ENCODE measurements at regions not wholly inside any gene's neighbourhood (a gene's known extent, or its start where the extent isn't known, plus 50 kb on each side); places are given as distances from the start of the nearest gene placed in this dataset.
A peak's percentile ranks its signal among the peaks of the same experiment; 100 is the strongest.
"Not testable (repeated sequence)": the region's sequence is repeated elsewhere in the genome, so short reads cannot be mapped to it uniquely, and the experiment has no call there.

DNA sequence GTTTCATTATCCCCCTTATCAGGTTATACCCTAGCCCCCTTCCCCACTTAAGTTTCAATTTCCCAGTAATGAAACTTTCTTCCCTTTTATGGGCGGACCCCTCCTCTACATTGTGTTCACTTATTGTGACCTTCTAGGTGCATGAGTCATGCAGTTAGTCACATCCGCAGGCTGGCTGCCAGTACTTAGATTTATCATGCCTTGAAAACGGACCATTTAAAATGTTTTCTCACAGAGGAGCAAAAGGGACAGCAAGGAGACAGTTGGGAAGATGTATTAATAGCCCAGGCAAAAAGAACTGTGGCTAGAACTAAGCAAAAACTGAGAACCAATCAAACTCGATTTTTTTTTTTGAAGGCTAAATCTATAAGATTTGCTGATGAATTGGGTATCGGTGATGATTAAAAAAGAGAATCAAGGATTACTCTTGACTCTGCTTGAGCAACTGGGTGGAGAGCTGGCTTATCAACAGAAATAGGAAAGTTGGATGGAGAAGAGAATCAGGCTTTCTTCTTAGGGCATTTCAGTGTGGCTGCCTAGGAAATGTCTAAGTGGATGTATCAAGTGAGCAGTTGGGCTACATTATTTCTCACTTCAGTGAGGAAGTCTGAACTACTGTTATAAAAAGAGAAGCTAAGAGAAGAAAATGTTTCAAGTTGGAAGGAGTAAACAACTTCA is 615.0 kb downstream of the HINT1 start:
- peak; percentile 3 for DNase-seq

DNA sequence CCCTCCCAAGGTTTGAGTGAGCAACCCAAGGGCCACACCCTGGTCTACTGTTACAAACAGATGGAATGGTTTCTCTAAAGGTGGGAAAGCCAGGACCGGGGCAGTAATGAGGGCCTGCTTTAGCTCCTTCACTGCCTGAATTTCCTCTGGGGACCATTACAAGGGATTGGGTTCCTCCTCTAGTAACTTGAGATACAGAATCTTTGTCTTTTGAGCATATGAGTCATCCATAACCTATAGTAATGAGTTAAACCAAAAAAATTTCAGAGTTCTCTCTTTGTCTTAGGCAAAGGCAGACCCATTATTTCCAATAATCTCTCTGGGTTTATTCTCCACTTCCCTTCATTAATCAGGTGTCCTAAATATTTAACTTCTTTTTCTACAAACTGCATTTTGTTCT is 618.8 kb downstream of the HINT1 start:
- no peak for DNase-seq

DNA sequence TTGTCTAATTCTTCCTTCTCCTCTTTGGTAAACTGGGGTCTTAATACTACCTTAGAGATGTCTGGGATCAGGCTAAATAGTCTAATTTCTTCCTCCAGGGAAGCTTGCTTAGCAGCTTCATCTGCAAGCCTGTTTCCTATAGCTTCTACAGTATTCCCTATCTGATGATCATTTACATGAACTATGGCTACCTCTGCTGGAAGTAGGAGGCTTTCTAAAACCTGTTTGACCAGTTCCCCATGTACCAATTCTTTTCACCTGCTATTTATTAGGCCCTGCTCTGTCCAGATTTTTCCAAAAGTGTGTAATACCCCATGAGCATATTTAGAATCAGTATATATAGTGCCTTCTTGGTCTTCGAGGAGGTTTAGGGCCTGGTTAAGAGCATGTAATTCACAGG is 619.8 kb downstream of the HINT1 start:
- no peak for DNase-seq

DNA sequence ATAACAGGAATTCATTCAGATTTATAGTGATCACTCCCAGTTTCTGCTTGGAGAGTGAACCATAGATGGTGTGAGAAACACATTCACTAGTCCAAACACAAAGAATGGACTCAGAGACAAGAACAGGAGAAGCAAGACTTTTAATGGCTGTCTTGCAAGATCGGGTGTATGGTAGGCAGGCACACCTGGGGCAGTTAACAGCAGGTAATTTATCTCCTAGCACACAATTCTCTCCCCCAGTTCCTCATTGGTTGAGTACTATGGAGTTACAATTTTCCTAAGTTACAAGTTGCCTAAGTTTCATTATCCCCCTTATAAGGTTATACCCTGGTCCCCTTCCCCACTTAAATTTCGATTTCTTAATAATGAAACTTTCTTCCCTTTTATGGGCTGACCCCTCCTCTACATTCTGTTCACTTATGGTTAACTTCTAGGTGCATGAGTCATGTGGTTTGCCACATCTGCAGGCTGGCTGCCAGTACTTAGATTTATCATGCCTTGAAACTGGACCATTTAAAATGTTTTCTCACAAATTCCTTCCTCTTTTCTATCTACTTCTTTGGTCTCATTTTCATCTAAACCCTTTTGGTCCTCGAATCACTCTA is 623.3 kb downstream of the HINT1 start:
- DNase-seq = peak; percentile 26

DNA sequence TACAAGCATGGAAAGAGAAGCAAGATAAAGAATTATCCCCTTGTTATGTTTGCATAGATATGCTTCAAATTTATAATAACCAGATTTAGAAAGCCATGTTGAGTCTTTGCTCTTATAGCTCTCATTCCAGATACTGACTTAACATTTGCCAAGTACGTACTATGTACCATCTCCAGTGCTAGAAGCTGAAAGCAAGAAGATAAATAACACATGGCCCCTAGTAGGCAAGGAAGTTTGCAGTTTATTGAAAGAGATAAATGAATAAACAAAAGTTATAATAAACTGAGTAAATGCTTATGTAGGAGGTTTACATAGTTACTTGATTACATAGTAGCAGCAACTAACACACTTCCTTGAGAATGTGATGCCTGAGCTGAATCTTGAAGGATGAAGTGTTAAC is 628.4 kb downstream of the HINT1 start:
- no peak for DNase-seq

DNA sequence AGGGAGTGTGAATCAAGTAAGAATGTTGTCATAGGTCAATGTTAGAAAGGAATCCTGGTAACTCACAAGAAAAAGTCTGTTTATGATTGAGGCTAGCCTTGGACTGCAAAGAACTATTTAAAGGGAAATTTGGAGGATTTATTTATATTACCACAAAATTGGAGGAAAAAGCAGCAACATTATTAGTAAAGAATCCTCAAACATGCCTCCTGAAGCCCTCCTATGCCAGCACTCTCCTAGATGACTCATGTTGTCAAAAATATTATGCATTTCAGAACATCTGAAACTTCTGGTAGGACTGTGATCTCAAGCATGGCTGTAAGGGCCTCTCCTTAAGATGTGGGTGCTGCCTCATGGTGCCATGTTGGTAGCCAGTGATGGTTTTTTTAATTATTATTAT is 628.5 kb downstream of the CHSY3 start:
- DNase-seq = no peak

DNA sequence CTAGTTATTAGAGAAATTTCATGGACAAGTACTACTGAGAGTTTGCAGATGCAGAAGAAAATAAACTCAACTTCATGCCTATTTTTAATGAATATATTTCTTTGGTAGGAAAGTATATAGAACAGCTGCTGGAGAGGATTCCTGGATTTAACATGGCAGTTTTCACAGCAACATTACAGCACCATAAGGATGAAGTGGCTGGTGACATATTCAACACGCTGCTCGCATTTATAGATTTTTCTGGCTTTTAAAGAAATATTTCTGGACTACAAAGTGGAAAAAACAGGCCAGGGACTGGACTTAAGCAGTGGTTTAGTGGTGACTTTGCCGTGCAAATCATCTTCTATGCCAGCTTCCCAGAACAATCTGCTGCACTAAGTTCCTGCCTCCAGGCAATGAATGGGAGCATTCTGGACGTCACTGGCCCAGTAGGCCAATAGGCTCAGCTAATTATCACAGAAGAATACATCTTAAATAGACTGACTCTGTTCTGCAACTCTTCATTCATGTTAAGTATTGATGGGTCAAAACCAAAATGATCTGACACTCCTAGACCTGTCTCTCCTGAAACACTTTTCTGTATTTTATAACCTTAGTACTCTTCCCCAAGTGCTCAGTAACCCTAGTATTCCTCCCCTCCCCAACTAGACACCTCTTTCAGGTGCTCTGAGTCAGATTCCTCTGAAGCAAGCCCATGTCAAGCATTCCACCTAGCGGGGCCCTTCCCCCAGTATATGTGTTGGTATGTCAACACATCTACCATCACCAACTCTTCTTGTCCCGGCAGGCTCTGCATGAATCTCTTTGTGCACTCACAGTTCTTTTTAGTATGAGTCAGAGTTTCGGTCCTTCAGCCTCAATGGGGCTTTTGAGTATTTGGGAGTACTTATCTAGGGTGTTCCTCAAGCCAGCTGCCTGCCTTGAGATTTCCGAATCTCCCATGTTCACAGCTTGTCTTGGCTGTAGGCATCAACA is 625.5 kb downstream of the CHSY3 start:
- no peak for DNase-seq

DNA sequence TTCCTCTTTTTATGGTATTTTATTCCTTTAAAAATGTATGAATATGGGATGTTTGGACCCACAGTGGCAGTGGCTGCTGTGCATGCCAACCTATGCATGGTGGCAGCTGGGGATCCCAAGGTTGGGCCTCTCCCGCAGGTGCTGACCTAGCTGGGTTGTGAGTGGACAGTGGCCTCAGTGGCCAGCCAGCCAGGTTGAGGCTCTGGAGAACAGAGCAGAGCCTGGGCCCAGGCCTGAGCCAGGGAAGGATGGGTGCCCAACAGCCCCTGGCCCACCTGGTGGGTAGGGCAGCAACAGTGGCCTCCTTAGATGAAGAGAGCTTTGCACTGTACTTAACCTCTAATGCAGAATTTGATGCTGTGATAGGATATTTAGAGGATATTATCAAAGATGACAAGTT is 624.8 kb downstream of the CHSY3 start:
- no peak for DNase-seq

DNA sequence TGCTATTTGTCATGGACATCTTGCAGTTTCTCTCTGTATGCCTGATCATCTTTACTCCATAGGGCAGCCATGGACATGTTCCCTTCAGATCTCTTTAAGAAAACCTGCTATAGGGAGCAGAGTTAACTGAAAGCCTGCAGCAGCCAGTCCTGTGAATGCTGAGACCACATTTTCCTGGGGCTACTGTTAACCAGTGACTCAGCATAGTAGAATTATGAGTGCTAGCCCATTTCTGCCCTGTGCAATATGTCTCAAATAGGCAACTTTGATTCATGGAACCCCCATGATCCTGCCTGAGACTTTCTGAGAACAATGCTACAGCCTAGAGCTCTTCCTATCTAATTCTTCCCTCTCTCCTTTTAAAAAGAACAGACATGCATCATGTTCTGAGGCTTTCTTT is 624.2 kb downstream of the CHSY3 start:
- no peak for DNase-seq

DNA sequence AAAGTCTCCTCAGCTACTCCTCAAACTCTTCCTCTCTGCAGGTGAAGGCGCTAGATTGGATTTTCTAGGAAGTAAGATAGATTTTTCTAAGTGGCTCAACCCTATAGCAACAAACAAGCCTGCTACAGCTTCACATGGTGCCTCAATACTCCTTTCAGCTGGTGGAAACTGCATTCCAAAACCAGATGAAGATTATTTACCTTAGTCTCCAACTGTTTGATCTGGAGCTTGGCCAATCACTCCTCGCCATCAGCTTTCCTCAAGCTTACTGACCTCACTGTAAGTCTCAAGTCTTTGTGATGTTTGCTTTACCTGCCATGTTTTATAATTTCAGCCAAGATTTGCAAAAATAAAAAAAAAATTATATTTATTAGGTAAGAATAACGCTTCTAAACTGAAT is 622.4 kb downstream of the CHSY3 start:
- DNase-seq = no peak

DNA sequence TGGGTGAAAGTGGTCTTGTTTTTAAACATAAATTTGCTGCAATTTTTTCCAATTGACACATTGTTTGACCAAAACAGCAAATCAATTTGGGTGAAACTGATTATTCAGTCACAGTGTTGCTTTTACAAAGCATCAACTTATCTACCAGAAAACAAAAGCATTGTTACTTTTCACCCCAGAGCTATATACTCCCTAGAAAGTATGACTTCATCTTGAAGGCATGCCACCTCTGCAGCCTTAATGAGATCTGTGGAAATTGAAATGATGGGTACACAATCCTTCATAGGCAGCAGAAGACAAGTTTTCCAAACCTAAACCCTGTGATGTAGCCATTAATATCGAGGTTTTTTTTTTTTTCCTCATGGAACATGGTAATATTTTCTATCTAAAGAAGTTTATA is 615.9 kb downstream of the CHSY3 start:
- DNase-seq = no peak

DNA sequence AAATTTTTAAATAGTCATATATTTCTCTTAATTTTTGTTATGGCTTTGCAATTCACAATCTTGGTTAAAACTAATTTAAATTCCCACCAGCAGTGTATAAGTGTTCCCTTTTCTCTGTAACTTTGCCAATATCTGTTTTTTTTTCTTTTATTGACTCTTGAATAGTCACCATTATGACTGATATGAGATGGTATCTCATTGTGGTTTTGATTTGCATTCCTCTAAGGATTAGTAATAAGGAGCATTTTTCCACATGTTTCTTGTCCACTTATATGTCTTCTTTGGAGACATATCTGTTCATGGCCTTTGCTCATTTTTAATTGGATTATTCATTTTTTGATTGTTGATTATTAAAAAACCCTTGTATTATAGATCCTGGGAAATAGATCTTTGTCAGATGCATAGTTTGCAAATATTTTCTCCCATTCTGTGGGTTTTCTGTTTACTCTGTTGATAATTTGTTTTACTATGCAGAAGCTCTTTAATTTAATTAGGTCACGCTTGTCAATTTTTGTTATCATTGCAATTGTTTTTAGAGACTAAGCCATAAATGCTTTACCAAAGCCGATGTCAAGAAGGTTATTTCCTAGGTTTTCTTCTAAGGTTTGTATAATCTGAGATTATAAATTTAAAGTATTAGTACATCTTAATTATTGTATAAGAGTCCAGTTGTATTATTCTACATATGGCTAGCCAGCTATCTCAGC is 610.9 kb downstream of the CHSY3 start:
- DNase-seq = no peak

DNA sequence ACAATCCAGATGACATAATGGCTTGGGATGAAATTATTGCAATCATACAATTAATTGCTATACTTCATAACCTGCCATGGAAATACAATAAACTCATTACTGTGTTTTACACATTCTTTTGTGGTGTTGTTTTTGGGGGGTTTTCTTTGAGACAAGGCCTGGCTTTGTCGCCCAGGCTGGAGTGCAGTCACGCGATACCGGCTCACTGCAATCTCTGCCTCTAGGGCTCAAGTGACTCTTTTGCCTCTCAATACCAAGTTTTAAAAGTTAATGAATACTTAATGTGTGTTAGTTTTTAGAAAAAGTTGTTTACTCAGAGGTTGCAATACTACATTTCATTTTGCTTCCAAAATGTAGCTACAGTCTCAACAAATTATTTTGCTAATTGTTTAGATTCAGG is 598.4 kb downstream of the CHSY3 start:
- no peak for DNase-seq

DNA sequence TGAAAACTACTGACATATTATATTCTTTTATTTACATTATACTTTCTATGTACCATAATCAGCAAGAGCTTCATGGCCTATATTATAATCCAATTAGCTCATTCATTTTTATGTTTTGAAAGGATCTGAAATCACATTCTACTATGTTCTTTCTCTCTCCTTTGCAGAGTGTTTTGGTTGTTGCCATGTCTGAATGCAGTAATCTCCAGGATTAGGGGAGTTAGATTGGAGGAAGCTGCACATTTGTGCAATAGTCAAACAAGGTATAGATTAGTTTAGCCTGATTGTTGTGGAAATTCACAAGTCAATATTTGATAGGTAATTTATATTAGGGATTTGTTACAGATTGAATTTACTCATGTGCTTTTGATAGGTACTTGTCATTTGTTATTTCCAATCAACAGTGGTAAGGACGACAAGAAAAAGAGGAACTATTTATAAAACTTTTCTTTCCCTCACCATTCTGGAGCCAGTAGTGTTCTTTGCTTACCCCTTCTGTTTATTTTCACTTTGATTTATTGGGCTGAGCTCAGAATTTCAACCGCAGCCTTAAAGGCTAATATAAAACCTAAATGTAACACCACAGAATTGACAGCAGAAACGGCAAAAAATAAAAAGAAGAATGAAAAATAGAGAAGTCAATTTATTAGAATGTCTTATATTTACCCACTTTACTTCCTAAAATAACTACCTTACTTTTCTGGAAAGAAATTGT is 597.0 kb downstream of the CHSY3 start:
- no peak for DNase-seq

DNA sequence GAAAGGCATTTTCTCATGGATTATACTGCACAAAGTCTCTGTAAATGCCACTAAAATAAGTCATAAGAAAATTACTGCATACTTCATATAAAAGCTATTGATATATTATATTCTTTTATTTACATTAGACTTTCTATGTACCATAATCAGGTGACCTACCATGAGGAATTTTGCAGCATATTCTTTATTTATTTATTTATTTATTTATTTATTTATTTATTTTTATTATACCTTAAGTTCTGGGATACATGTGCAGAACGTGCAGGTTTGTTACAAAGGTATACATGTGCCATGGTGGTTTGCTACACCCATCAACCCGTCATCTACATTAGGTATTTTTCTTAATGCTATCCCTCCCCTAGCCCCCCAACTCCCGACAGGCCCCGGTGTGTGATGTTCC is 596.2 kb downstream of the CHSY3 start:
- not testable (repeated sequence) for DNase-seq

DNA sequence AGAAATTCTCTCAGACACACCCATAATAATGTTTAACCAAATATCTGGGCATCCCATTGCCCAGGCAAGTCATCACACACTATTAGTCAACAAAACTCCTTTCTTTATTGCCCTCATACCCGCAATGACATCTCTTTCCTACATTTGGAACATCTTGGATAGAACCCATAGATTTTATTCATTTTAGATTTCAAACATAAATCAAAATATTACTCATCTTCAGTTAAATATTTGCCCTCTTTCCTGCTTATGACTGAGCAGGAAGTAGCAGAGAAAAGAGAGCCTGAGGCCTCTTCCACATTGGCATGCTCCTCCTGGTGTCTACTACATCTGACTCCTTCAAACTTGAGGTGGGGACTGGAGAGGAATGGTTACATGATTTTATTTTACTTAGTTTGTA is 592.0 kb downstream of the CHSY3 start:
- no peak for DNase-seq

DNA sequence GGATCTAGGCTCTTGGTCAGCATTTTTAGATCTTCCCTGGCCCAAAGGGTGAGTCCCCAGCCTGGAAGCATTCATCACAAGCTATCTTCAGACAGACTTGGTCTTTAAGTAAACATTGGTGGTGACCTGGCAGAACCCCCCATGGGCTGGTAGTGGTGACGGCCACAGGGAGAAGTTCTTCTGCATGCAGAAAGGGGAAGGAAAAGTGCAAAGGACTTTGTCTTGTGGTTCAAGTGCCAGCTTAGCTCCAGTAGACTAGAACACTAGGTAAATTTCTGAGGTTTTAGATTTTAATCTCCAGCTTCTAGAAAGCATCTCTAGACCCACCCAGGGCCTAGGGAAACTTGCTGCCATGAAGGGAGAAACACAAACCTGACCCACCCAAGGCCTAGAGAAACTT is 584.0 kb downstream of the CHSY3 start:
- no peak for DNase-seq

DNA sequence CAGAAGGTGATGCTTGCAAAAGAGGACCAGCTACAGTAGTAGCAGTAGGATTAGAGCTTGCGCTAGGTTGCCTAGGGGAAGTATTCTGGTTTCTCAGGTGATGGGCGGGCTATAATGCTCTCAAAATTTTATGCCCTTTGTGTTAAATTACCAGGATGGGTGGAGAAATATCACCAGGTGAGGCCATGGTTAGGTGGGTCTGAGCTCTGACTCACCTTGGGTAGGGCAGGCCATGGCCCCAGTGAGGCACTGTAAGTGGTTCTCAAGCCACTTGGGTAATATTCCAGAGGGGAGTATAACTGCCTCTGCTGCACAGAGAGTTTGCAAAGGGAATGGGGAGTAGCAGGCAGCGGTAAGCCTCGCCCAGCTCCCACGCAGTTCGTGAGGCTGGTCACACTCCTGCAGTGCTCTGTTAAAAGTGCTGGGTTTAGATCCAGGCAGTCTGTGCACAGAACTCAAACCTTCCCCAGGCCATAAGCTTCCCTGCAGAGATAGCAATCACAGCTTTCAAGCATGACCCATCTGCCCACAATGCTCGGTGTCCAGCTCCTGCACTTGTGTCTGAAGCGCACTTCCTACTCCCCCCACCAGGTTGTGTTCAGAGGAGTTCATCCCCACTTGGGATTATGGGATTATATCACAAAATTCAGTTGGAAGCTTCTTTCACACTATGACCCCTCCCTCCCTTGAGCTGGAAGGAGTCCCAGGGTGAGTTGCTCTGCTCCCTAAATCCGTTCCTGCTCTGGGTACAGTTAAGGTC is 575.0 kb downstream of the CHSY3 start:
- DNase-seq = no peak

DNA sequence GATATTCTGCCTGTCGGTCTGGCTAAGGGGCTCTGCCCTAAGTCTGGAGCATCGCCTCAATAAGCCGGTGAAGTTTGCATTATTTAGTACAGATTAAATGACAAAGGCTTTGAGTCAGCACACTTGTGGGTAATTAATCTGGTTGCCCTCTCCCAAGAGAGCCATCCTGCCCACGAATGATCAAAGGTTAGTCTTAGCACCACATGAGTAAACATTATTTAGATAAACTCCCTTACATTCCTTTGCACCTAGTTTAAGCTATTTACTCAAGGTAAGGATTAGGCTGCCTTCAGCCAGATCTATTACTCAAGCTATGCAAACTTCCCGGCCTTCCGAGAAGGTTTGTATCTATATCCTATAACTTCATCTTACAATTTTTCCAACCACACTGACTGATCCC is 572.1 kb downstream of the CHSY3 start:
- DNase-seq = no peak

DNA sequence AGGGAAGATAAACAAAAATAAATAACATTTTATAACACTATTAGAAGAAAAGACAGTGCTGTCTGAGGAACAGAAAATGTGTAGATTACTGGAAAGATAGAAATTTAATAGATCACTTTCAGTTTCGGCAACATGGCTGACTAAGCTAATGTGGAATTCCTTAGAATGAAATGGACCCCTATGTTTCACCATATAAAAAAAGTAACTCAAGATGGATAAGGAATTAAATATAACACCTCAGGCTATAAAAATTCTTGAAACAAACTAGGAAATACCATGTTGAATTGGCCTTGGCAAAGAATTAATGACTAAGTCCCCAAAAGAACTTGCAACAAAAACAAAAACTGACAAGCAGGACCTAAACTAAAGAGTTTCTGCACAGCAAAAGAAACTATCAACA is 558.3 kb downstream of the CHSY3 start:
- DNase-seq = no peak

DNA sequence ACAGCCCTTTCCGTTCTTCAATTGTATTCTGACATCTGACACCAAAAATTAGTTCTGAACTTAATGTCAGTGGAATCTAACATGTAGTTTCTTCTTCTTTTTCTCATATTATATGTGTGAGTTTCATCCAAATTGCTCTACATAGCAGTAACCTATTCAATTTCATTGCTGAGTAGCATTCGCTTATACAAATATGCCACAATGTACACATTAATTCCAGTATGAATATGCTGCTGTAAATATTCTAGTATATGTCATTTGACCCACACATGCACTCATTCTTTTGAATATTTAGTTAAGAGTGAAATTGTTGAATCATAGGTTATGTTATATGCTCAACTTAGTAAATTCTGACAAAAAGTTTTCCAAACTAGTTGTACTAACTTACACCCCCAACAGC is 550.9 kb downstream of the CHSY3 start:
- no peak for DNase-seq

DNA sequence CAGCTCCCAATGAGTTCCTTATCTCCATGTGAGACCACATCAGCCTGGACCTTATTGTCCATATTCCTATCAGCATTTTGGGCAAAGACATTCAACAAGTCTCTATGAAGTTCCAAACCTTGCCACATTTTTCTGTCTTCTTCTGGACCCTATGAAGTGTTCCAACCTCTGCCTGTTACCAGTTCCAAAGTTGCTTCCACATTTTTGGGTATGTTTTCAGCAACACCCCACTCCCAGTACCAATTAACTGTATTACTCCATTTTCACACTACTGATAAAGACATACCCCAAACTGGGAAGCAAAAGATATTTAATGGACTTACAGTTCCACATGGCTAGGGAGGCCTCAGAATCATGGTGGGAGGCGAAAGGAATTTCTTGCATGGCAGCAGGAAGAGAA is 548.5 kb downstream of the CHSY3 start:
- DNase-seq = no peak
